Trophoblast cell (in vitro differentiated cells and primary cell): ENCODE measurements at regions not wholly inside any gene's neighbourhood (a gene's known extent, or its start where the extent isn't known, plus 50 kb on each side); places are given as distances from the start of the nearest gene placed in this dataset.

Source experiments
- DNase-seq, 2 donors: peaks; one replicate each; pipeline ENCODE4 v3.0.0-alpha.2; 2016
- H2AFZ ChIP-seq: 2 replicates; pipeline ENCODE4 v1.6.1; 2013; ENCODE audit warnings: low read length, moderate library complexity, mild to moderate bottlenecking; ENCODE audit not compliant: insufficient read depth, poor library complexity
- H2AK5ac ChIP-seq: 2 replicates; pipeline ENCODE4 v1.6.1; 2013; ENCODE audit warnings: mild to moderate bottlenecking, low read length
- H2BK120ac ChIP-seq: 2 replicates; pipeline ENCODE4 v1.6.1; 2013; ENCODE audit warnings: low read length, mild to moderate bottlenecking, moderate library complexity; ENCODE audit not compliant: insufficient read depth, poor library complexity
- H2BK12ac ChIP-seq: 2 replicates; pipeline ENCODE4 v1.6.1; 2013; ENCODE audit warnings: mild to moderate bottlenecking, low read length, moderate library complexity
- H2BK5ac ChIP-seq: 2 replicates; pipeline ENCODE4 v1.6.1; 2013; ENCODE audit warnings: low read length, low read depth, moderate library complexity, mild to moderate bottlenecking; ENCODE audit not compliant: poor library complexity
- H3K14ac ChIP-seq: 2 replicates; pipeline ENCODE4 v1.6.1; 2013; ENCODE audit warnings: mild to moderate bottlenecking, low read length
- H3K18ac ChIP-seq: 2 replicates; pipeline ENCODE4 v1.6.1; 2013; ENCODE audit warnings: mild to moderate bottlenecking, low read length
- H3K23ac ChIP-seq: 2 replicates; pipeline ENCODE4 v1.6.1; 2013; ENCODE audit warnings: low read length
- H3K27ac ChIP-seq: 2 replicates; pipeline ENCODE4 v1.5.1; 2013; ENCODE audit warnings: low read depth, mild to moderate bottlenecking, inconsistent platforms, low read length, moderate library complexity
- H3K27me3 ChIP-seq: 2 replicates; pipeline ENCODE4 v1.6.1; 2013; ENCODE audit warnings: inconsistent platforms, mild to moderate bottlenecking, low read length, moderate library complexity; ENCODE audit not compliant: insufficient read depth
- H3K36me3 ChIP-seq, 2 experiments: 1 replicate in 1 of 2; 2 replicates in 1 of 2; pipeline ENCODE4 v1.6.1; 2013; ENCODE audit warnings: low read length in 2 of 2, mild to moderate bottlenecking in 2 of 2, moderate library complexity in 1 of 2; ENCODE audit not compliant: insufficient read depth in 2 of 2, control insufficient read depth in 1 of 2
- H3K4ac ChIP-seq: 2 replicates; pipeline ENCODE4 v1.6.1; 2013; ENCODE audit warnings: low read depth, mild to moderate bottlenecking, low read length, moderate library complexity
- H3K4me1 ChIP-seq, 2 experiments: 1 replicate in 1 of 2; 2 replicates in 1 of 2; pipeline ENCODE4 v1.6.1; 2013; ENCODE audit warnings: low read length in 2 of 2, mild to moderate bottlenecking in 2 of 2, moderate library complexity in 1 of 2; ENCODE audit not compliant: insufficient read depth in 2 of 2, control insufficient read depth in 1 of 2
- H3K4me2 ChIP-seq: 2 replicates; pipeline ENCODE4 v1.6.1; 2013; ENCODE audit warnings: inconsistent platforms, mild to moderate bottlenecking, low read length, moderate library complexity
- H3K4me3 ChIP-seq: 2 replicates; pipeline ENCODE4 v1.5.1; 2013; ENCODE audit warnings: mild to moderate bottlenecking, low read depth, low read length, inconsistent platforms
- H3K79me1 ChIP-seq: one replicate; pipeline ENCODE4 v1.6.1; 2013; ENCODE audit warnings: low read length
- H3K79me2 ChIP-seq: 2 replicates; pipeline ENCODE4 v1.6.1; 2013; ENCODE audit warnings: low read length, mild to moderate bottlenecking; ENCODE audit not compliant: control insufficient read depth, insufficient read depth, poor library complexity
- H3K9ac ChIP-seq: 2 replicates; pipeline ENCODE4 v1.6.1; 2013; ENCODE audit warnings: mild to moderate bottlenecking, low read length
- H3K9me3 ChIP-seq: 2 replicates; pipeline ENCODE4 v1.6.1; 2013; ENCODE audit warnings: low read depth, mild to moderate bottlenecking, control low read depth, inconsistent platforms, low read length; ENCODE audit not compliant: insufficient read depth
- H4K12ac ChIP-seq: 2 replicates; pipeline ENCODE4 v1.6.1; 2013; ENCODE audit warnings: low read depth, mild to moderate bottlenecking, low read length, moderate library complexity
- H4K8ac ChIP-seq: 2 replicates; pipeline ENCODE4 v1.6.1; 2013; ENCODE audit warnings: low read depth, mild to moderate bottlenecking, low read length, moderate library complexity
- H4K91ac ChIP-seq: one replicate; pipeline ENCODE4 v1.6.1; 2013; ENCODE audit warnings: low read depth, mild to moderate bottlenecking, low read length, moderate library complexity
- WGBS: extraction: QIAGEN DNeasy Blood & Tissue Kit; methylation state at CpG from one replicate; pipeline ENCODE4 v1.1.7; 2013; ENCODE audit warnings: missing lambda C conversion rate; ENCODE audit not compliant: insufficient read length, insufficient coverage; ENCODE audit errors: extremely low coverage; 5-methylcytosine and 5-hydroxymethylcytosine counted together

- Histone ChIP-seq H3K9me3 (no peaks in the 10 kb centered on the region), H2BK120ac (no peak overlapping the region), H4K12ac (no peak overlapping the region), H2BK5ac (no peak overlapping the region), H3K4ac (no peak overlapping the region), H2BK12ac (no peak overlapping the region), H3K79me1 (no peaks in the 10 kb centered on the region), H2AK5ac (no peak overlapping the region), H3K36me3 (no peaks in the 10 kb centered on the region), H3K18ac (no peak overlapping the region), H2AFZ (no peak overlapping the region), H3K4me1 (no peaks in the 10 kb centered on the region), H4K8ac (no peak overlapping the region), H4K91ac (no peak overlapping the region), H3K14ac (no peak overlapping the region), H3K9ac (no peak overlapping the region), H3K79me2 (no peaks in the 10 kb centered on the region), H3K4me2 (no peak overlapping the region), H3K27ac (no peak overlapping the region), H3K27me3 (no peaks in the 10 kb centered on the region), H3K4me3 (no peak overlapping the region), H3K23ac (no peak overlapping the region)
- no CpG with 5 or more reads among the region's 6 CpGs for WGBS
- DNase-seq = no peak
These were observed 72.6 kb downstream of the RBFOX3 start for GRCh38 chr17:79538291-79538690.

- H3K23ac ChIP-seq = no peak overlapping the region
- H3K4me1 ChIP-seq = no peaks in the 10 kb centered on the region
- H3K9ac ChIP-seq = no peak overlapping the region
- no peak for DNase-seq
- H2AK5ac ChIP-seq = no peak overlapping the region
- H2BK120ac ChIP-seq = no peak overlapping the region
- H3K27ac ChIP-seq = no peak overlapping the region
- H4K8ac ChIP-seq = no peak overlapping the region
- no peak overlapping the region for H4K12ac ChIP-seq
- H3K79me2 ChIP-seq = no peaks in the 10 kb centered on the region
- no peak overlapping the region for H3K4ac ChIP-seq
- no peaks in the 10 kb centered on the region for H3K9me3 ChIP-seq
- no peak overlapping the region for H2AFZ ChIP-seq
- no peak overlapping the region for H4K91ac ChIP-seq
- no peaks in the 10 kb centered on the region for H3K27me3 ChIP-seq
- no peak overlapping the region for H2BK5ac ChIP-seq
- WGBS = no CpG with 5 or more reads among the region's 4 CpGs
- H3K4me2 ChIP-seq = no peak overlapping the region
- H3K18ac ChIP-seq = no peak overlapping the region
- no peak overlapping the region for H2BK12ac ChIP-seq
- no peak overlapping the region for H3K4me3 ChIP-seq
- no peak overlapping the region for H3K14ac ChIP-seq
- H3K36me3 ChIP-seq = no peaks in the 10 kb centered on the region
- no peaks in the 10 kb centered on the region for H3K79me1 ChIP-seq
These were observed 73.2 kb downstream of the RBFOX3 start for GRCh38 chr17:79537686-79538085.

GRCh38 chr17:79537061-79537460, 73.8 kb downstream of the RBFOX3 start:
- H3K36me3 ChIP-seq = no peaks in the 10 kb centered on the region
- no peak for DNase-seq

DNA sequence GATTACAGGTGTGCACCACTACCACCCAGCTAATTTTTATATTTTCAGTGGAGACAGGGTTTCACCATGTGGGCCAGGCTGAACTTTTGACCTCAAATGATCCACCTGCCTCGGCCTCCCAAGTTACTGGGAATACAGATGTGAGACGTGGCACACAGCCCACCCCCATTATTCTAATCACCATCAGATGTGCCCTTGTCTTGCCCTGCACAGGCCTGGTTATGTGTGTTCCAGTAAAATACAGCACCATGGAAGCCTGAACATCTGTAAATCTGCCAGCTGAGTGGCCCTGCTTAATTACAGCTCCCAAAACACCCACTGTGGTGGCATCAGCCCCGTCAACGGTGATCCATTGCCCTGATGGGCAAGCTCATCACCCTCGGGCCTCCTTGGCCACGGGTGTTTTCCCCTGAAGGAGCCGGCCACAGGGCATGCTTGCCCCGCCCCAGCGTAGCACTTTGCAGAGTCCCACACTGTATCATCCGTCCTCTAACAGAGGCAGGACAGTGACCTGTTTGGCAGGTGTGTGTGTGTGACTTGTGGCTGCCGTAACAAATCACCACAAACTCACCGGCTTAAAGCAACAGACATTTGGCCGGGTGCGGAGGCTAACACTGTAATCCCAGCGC, 74.5 kb downstream of the RBFOX3 start:
- no peak overlapping the region for H2BK120ac ChIP-seq
- no peaks in the 10 kb centered on the region for H3K27me3 ChIP-seq
- no peak overlapping the region for H3K14ac ChIP-seq
- no peak overlapping the region for H4K8ac ChIP-seq
- H2AFZ ChIP-seq = no peak overlapping the region
- no peak overlapping the region for H3K4me2 ChIP-seq
- H4K12ac ChIP-seq = no peak overlapping the region
- no peaks in the 10 kb centered on the region for H3K79me1 ChIP-seq
- H3K36me3 ChIP-seq = no peaks in the 10 kb centered on the region
- H2BK12ac ChIP-seq = no peak overlapping the region
- no CpG with 5 or more reads among the region's 15 CpGs for WGBS
- DNase-seq = no peak
- no peak overlapping the region for H4K91ac ChIP-seq
- H3K4me3 ChIP-seq = no peak overlapping the region
- no peak overlapping the region for H2BK5ac ChIP-seq
- no peak overlapping the region for H3K9ac ChIP-seq
- no peaks in the 10 kb centered on the region for H3K9me3 ChIP-seq
- no peak overlapping the region for H2AK5ac ChIP-seq
- peaks cover 0 to 7% of the 10 kb centered on the region in 2 experiments for H3K4me1 ChIP-seq
- H3K27ac ChIP-seq = no peak overlapping the region
- no peak overlapping the region for H3K4ac ChIP-seq
- H3K79me2 ChIP-seq = no peaks in the 10 kb centered on the region
- no peak overlapping the region for H3K18ac ChIP-seq
- H3K23ac ChIP-seq = no peak overlapping the region

More at GRCh38 chr17:79537061-79537460, 73.8 kb downstream of the RBFOX3 start:
- no peak overlapping the region for H3K4me2 ChIP-seq
- no CpG with 5 or more reads among the region's 7 CpGs for WGBS
- H2BK5ac ChIP-seq = no peak overlapping the region
- no peak overlapping the region for H3K23ac ChIP-seq
- no peaks in the 10 kb centered on the region for H3K79me2 ChIP-seq
- H3K4ac ChIP-seq = no peak overlapping the region
- H3K9me3 ChIP-seq = no peaks in the 10 kb centered on the region
- no peak overlapping the region for H3K14ac ChIP-seq
- no peak overlapping the region for H4K8ac ChIP-seq
- H2AFZ ChIP-seq = no peak overlapping the region
- no peak overlapping the region for H3K9ac ChIP-seq
- H3K27ac ChIP-seq = no peak overlapping the region
- no peak overlapping the region for H2AK5ac ChIP-seq
- no peaks in the 10 kb centered on the region for H3K79me1 ChIP-seq
- no peak overlapping the region for H3K4me3 ChIP-seq
- H3K18ac ChIP-seq = no peak overlapping the region
- no peak overlapping the region for H4K91ac ChIP-seq
- no peak overlapping the region for H2BK12ac ChIP-seq
- H3K27me3 ChIP-seq = no peaks in the 10 kb centered on the region
- no peak overlapping the region for H4K12ac ChIP-seq
- peaks cover 0 to 2% of the 10 kb centered on the region in 2 experiments for H3K4me1 ChIP-seq
- no peak overlapping the region for H2BK120ac ChIP-seq
